Panc1 (cell line): ENCODE measurements at regions not wholly inside any gene's neighbourhood (a gene's known extent, or its start where the extent isn't known, plus 50 kb on each side); places are given as distances from the start of the nearest gene placed in this dataset.

Experiments
- ATAC-seq: fragments of 200-7000 bp; cut with Tn5 transposase; 2 replicates; pipeline ENCODE4 v1.9.1; 2020; ENCODE audit warnings: mild to moderate bottlenecking, moderate library complexity
- BruUV-seq: library from RNA; stranded (reverse); fragments of 400-500 nt; replicated peaks from 2 replicates; lab custom pipeline; 2021; lab: Mats Ljungman, UMichigan
- CTCF ChIA-PET: fragments of 300-600 bp; sonication (Branson Sonifier 250); formaldehyde crosslinking; loops from one replicate; lab custom pipeline; 2022; ENCODE audit warnings: antibody characterized with exemption; lab: Charles Lee
- POLR2A ChIA-PET: fragments of 300-600 bp; sonication (Branson Sonifier 250); formaldehyde crosslinking; loops from one replicate; lab custom pipeline; 2022; ENCODE audit warnings: antibody characterized with exemption; lab: Charles Lee
- DNase-seq: peaks from one replicate; pipeline ENCODE4 v3.0.0-alpha.2; 2010; ENCODE audit warnings: low read depth, low spot score
- H3K27ac ChIP-seq: 2 replicates; pipeline ENCODE4 v1.5.1; 2011; ENCODE audit warnings: mild to moderate bottlenecking, low read length, inconsistent platforms
- H3K27me3 ChIP-seq: fragments of 200-500 bp; sonication (Bioruptor generic); 2 replicates; pipeline ENCODE4 v1.6.0; 2014; ENCODE audit warnings: low read length, inconsistent platforms; ENCODE audit not compliant: control insufficient read depth, insufficient read depth
- H3K36me3 ChIP-seq: fragments of 200-500 bp; sonication (Bioruptor generic); 2 replicates; pipeline ENCODE4 v1.5.1; 2014; ENCODE audit warnings: inconsistent platforms, mild to moderate bottlenecking, low read length, moderate library complexity; ENCODE audit not compliant: control insufficient read depth, insufficient read depth
- H3K4me1 ChIP-seq: 2 replicates; pipeline ENCODE4 v1.5.1; 2011; ENCODE audit warnings: inconsistent platforms, mild to moderate bottlenecking, low read length, moderate library complexity; ENCODE audit not compliant: control insufficient read depth, insufficient read depth
- H3K4me3 ChIP-seq, 2 experiments: 2 replicates each; pipeline ENCODE4 v1.5.1; 2011 to 2012; ENCODE audit warnings: low read depth in 2 of 2, low read length in 2 of 2, mild to moderate bottlenecking in 2 of 2, inconsistent platforms in 1 of 2, moderate library complexity in 1 of 2
- H3K9me3 ChIP-seq: fragments of 200-500 bp; sonication (Bioruptor generic); 2 replicates; pipeline ENCODE4 v1.5.1; 2014; ENCODE audit warnings: low read depth, mild to moderate bottlenecking, inconsistent platforms, low read length, moderate library complexity; ENCODE audit not compliant: control insufficient read depth, insufficient read depth
- CTCF ChIP-seq: fragments of 450-650 bp; IDR thresholded peaks from 2 replicates; pipeline ENCODE4 v1.5.1; 2017; ENCODE audit warnings: mild to moderate bottlenecking
- POLR2AphosphoS5 ChIP-seq: IDR thresholded peaks from 2 replicates; pipeline ENCODE4 v1.6.1; 2012; ENCODE audit warnings: mild to moderate bottlenecking, low read depth, low read length, moderate library complexity
- REST ChIP-seq, 2 experiments: IDR thresholded peaks; 2 replicates each; pipeline ENCODE4 v1.6.1; 2011 to 2012; ENCODE audit warnings: low read depth in 2 of 2, control low read depth in 1 of 2, low read length in 1 of 2, mild to moderate bottlenecking in 1 of 2, moderate library complexity in 1 of 2; ENCODE audit not compliant: insufficient read depth in 1 of 2
- SIN3A ChIP-seq: IDR thresholded peaks from 2 replicates; pipeline ENCODE4 v1.6.1; 2012; ENCODE audit warnings: low read depth, mild to moderate bottlenecking, low read length, moderate library complexity, borderline replicate concordance; ENCODE audit not compliant: insufficient read depth
- TCF7L2 ChIP-seq: IDR thresholded peaks from 2 replicates; pipeline ENCODE4 v1.6.1; 2011; ENCODE audit warnings: mild to moderate bottlenecking, low read depth, low read length, inconsistent platforms
- in situ Hi-C: cut with HindIII; loops from 2 replicates; pipeline ENCODE4 v1.10.0; 2016; ENCODE audit warnings: low sequenced_read_pairs, low pct_unique_long_range_greater_than_20kb
- intact Hi-C: fragments of 100-400 bp; cut with micrococcal nuclease; formaldehyde crosslinking; loops from one replicate; pipeline ENCODE4 v1.10.0; 2022; ENCODE audit not compliant: unreplicated experiment

- Histone ChIP-seq H3K36me3 (no peaks in the 10 kb centered on the region), H3K4me1 (no peaks in the 10 kb centered on the region), H3K9me3 (no peaks in the 10 kb centered on the region), H3K4me3 (no peak overlapping the region), H3K27me3 (no peaks in the 10 kb centered on the region), H3K27ac (no peak overlapping the region)
- intact Hi-C loops (no loop called here), in situ Hi-C loops (no loop called here)
- ChIA-PET CTCF (no interaction called here), POLR2A (no interaction called here)
- ATAC-seq (no peak), DNase-seq (no peak)
- BruUV-seq = no TSS peak
- TF ChIP-seq REST (IDR thresholded peaks at IDR 0.05; ENCODE audit: insufficient read depth in 1 of 2, low read depth in 2 of 2, low read length in 1 of 2) (no peak), CTCF (no peak), POLR2AphosphoS5 (no peak), TCF7L2 (no peak), SIN3A (no peak)
These were observed 51.4 kb upstream of the SOX2 start for GRCh38 chr3:181660337-181660736.

GRCh38 chr3:181637456-181637855 lies 74.3 kb upstream of the SOX2 start:
- no peak overlapping the region for H3K4me3 ChIP-seq
- H3K4me1 ChIP-seq = no peaks in the 10 kb centered on the region
- BruUV-seq = no TSS peak
- no peak overlapping the region for H3K27ac ChIP-seq
- no peak for DNase-seq
- in situ Hi-C loops (no loop called here), intact Hi-C loops (no loop called here)
- ChIA-PET CTCF (no interaction called here), POLR2A (no interaction called here)
- no peaks in the 10 kb centered on the region for H3K9me3 ChIP-seq
- H3K27me3 ChIP-seq = no peaks in the 10 kb centered on the region
- no peaks in the 10 kb centered on the region for H3K36me3 ChIP-seq
- ATAC-seq = no peak
- TF ChIP-seq REST (IDR thresholded peaks at IDR 0.05; ENCODE audit: insufficient read depth in 1 of 2, low read depth in 2 of 2, low read length in 1 of 2) (no peak), SIN3A (no peak), CTCF (no peak), POLR2AphosphoS5 (no peak), TCF7L2 (no peak)
